Subcutaneous abdominal adipose tissue (tissue), 5 donors: ENCODE measurements at regions not wholly inside any gene's neighbourhood (a gene's known extent, or its start where the extent isn't known, plus 50 kb on each side); places are given as distances from the start of the nearest gene placed in this dataset.

Experiments
- H3K27ac ChIP-seq: one replicate; pipeline ENCODE4 v1.7.0; 2013; ENCODE audit warnings: low read depth, mild to moderate bottlenecking, inconsistent platforms, low read length, moderate library complexity
- H3K27me3 ChIP-seq, 5 donors: one replicate each; pipeline ENCODE4 v1.7.0; 2013; ENCODE audit warnings: low read length in 5 of 5, inconsistent platforms in 1 of 5; ENCODE audit not compliant: control insufficient read depth in 5 of 5, insufficient read depth in 4 of 5
- H3K36me3 ChIP-seq, 5 donors: one replicate each; pipeline ENCODE4 v1.7.0; 2013; ENCODE audit warnings: low read length in 5 of 5; ENCODE audit not compliant: control insufficient read depth in 5 of 5, insufficient read depth in 5 of 5
- H3K4me1 ChIP-seq, 5 donors: one replicate each; pipeline ENCODE4 v1.7.0; 2013; ENCODE audit warnings: low read length in 5 of 5, mild to moderate bottlenecking in 3 of 5, moderate library complexity in 1 of 5; ENCODE audit not compliant: control insufficient read depth in 5 of 5, insufficient read depth in 5 of 5
- H3K4me3 ChIP-seq, 5 donors: one replicate each; pipeline ENCODE4 v1.7.0; 2013; ENCODE audit warnings: low read length in 5 of 5, low read depth in 1 of 5
- H3K9ac ChIP-seq, 5 donors: one replicate each; pipeline ENCODE4 v1.7.0; 2013; ENCODE audit warnings: low read length in 5 of 5, mild to moderate bottlenecking in 4 of 5, moderate library complexity in 3 of 5
- H3K9me3 ChIP-seq, 5 donors: one replicate each; pipeline ENCODE4 v1.7.0; 2013; ENCODE audit warnings: low read length in 5 of 5; ENCODE audit not compliant: control insufficient read depth in 5 of 5
- donor health status: healthy.
- donor health status: healthy.
- donor health status: healthy.
- donor health status: healthy.
- donor health status: healthy.

DNA sequence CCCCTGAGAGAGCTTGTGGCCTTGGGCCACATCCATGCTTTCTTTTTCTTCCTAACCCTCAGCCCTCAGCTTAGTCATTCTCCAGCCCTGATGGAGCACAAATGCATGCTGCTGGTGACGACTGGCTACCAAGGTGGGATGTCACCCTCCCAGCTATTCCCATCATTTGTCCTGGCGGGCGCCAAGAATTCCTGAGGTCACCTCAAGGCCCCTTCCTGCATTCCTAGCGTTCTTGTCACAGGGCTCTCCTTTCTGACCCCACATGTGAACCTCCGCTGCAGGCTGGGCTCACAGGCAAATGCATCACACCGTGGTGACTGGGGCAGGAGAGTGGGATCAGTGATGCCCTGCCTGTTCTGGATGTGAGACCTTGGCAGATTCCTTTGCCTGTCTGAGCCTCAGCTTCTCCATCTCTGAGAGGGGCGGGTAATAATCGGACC, 53.4 kb upstream of the IFFO2 start:
- no peaks in the 10 kb centered on the region for H3K27me3 ChIP-seq
- peak overlapping the region; percentile 75 for H3K27ac ChIP-seq
- H3K36me3 ChIP-seq = no peaks in the 10 kb centered on the region
- H3K4me3 ChIP-seq = no peak overlapping the region
- H3K9ac ChIP-seq = no peak overlapping the region
- H3K4me1 ChIP-seq = peaks cover 3 to 35% (median 21%) of the 10 kb centered on the region in 5 donors
- no peaks in the 10 kb centered on the region for H3K9me3 ChIP-seq

DNA sequence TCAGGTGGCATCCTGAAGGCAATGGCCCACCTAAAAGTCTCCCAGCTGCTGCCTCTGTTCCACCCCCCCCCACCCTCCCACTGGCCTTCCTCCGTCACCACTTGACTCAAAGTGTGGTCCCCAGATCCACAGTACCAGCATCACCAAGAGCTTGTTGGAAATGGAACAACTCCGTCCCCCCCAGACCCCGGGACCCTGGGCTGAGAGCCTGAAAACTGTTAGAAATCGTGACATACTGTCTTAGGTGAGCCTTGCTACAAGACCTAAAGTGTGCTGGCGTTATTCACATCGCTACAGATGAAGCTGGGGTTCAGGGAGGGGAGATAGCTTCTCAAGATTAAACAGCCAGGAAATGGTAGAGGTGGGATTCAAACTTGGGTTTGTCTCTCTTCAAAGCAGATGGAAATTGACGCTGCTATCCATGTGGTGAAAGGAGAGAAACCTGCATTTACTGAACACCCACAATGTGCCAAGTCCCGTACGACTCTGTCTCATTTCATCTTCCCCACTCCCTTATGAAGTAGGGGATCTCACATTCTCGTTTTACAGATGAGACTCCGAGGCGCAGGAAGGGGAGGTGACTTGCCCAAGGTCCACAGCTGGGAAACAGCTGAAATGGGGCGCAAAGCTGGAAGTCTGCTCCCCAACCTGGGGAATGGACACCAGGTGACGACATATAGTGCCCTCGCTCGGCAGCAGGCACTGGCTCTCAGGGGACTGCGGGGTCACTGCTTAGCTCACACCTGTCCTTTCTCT, 52.8 kb upstream of the IFFO2 start:
- H3K27me3 ChIP-seq = no peaks in the 10 kb centered on the region
- H3K4me3 ChIP-seq = no peak overlapping the region
- no peak overlapping the region for H3K9ac ChIP-seq
- peaks cover 3 to 35% (median 21%) of the 10 kb centered on the region in 5 donors for H3K4me1 ChIP-seq
- H3K27ac ChIP-seq = no peak overlapping the region
- no peaks in the 10 kb centered on the region for H3K9me3 ChIP-seq
- no peaks in the 10 kb centered on the region for H3K36me3 ChIP-seq

GRCh38 chr1:19007491-19008441, 51.3 kb upstream of the IFFO2 start:
- no peak overlapping the region for H3K9ac ChIP-seq
- no peak overlapping the region for H3K27ac ChIP-seq
- H3K4me3 ChIP-seq = no peak overlapping the region
- no peaks in the 10 kb centered on the region for H3K9me3 ChIP-seq
- H3K27me3 ChIP-seq = no peaks in the 10 kb centered on the region
- peaks cover 3 to 35% (median 21%) of the 10 kb centered on the region in 5 donors for H3K4me1 ChIP-seq
- no peaks in the 10 kb centered on the region for H3K36me3 ChIP-seq

- H3K27me3 ChIP-seq = no peaks in the 10 kb centered on the region
- no peaks in the 10 kb centered on the region for H3K36me3 ChIP-seq
- H3K9me3 ChIP-seq = peaks cover 0 to 2% (median 0%) of the 10 kb centered on the region in 5 donors
- no peak overlapping the region for H3K9ac ChIP-seq
- H3K27ac ChIP-seq = no peak overlapping the region
- peaks cover 3 to 29% (median 15%) of the 10 kb centered on the region in 5 donors for H3K4me1 ChIP-seq
- no peak overlapping the region for H3K4me3 ChIP-seq
These were observed 50.4 kb upstream of the IFFO2 start for GRCh38 chr1:19006837-19007271.
